ENCODE measurements at regions not wholly inside any gene's neighbourhood (a gene's known extent, or its start where the extent isn't known, plus 50 kb on each side); places are given as distances from the start of the nearest gene placed in this dataset.

DNA sequence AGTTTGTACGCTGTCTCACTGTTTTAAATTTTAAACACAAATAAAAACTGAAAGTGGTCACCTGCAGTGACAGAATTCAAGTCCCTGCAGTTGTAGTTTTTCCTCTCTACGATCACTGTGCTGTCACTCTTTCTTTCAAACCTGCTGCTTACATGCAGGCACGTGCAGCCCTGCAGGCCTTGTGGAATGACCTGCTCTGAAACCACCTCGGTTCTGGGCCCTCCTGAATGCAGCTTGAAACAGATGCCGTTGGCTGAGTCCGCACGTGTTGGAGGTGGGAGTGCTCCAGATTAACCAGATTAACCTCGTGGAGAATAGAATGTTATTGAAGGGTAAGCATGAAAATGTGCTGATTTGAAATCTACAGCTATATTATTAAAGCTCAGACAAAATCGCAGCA is 126.0 kb upstream of the ERCC6L2 start:
- ChIA-PET CTCF (no interaction called here), POLR2A (ENCODE audit: unreplicated experiment) (no interaction called here)
- Histone ChIP-seq H3F3A (ENCODE audit: low read length, unreplicated experiment) (no peaks in the 10 kb centered on the region), H3K4me3 (ENCODE audit: low read length) (no peak overlapping the region), H3K36me3 (ENCODE audit: low read depth, low read length) (no peaks in the 10 kb centered on the region), H3K27ac (ENCODE audit: low read length) (no peak overlapping the region), H3K9me3 (ENCODE audit: low read length) (no peaks in the 10 kb centered on the region), H4K20me1 (ENCODE audit: low read length) (no peaks in the 10 kb centered on the region), H2AFZ (ENCODE audit: low read length) (no peak overlapping the region), H3K9me2 (replicated peaks; ENCODE audit: low read length) (no peaks in the 10 kb centered on the region), H3K79me2 (ENCODE audit: low read length) (no peaks in the 10 kb centered on the region), H3K9ac (ENCODE audit: low read length) (no peak overlapping the region), H3K4me1 (ENCODE audit: insufficient read depth, low read length) (no peaks in the 10 kb centered on the region), H3K4me2 (ENCODE audit: low read length) (no peak overlapping the region), H3K27me3 (ENCODE audit: low read length) (no peaks in the 10 kb centered on the region)
- DNase-seq (no peak), ATAC-seq (no peak)
- intact Hi-C loops (cut with micrococcal nuclease), result loop anchor here (10.0 kb wide), 1 partner anchor 315 kb away; no protein-coding TSS in a partner anchor
- no TSS peak for BruUV-seq (replicated peaks)
- no peak for TF ChIP-seq EZH2 (IDR thresholded peaks at IDR 0.05; ENCODE audit: low read length, unreplicated experiment)

DNA sequence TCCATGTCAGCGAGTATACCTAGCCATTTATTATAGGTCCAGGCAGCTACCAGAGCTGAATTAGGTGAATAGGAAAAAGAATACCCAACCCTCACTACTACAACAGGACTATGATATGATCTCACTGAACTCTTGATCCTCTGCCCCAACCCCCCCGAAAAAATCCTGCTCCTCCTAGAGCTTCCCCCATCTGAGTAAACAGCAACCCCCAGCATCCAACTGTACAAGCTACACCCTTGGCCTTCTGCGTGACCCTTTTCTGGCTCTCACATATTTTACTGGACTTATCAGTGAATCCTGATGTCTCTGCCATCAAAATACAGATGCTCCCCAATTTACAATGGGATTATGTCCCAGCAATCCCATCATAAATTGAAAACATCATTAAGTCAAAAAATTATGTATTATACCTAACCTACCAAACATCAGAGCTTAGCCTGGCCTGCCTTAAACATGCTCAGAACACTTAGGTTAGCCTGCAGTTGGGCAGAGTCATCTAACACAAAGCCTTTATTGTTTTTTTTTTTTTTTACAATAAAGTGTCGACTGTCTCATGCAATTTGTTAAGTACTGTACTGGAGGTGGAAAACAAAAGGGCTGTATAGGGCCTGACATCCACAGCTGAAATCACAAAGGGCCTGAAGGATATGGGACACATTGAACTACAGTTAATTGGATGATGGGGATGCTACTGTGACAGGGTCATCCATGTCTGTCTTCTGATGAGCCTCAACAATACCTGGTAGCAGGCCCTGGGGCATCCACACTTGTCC is 128.9 kb upstream of the ERCC6L2 start:
- intact Hi-C loops (cut with micrococcal nuclease), result loop anchor here (10.0 kb wide), 1 partner anchor 318 kb away; no protein-coding TSS in a partner anchor
- Histone ChIP-seq H3K79me2 (ENCODE audit: low read length) (no peaks in the 10 kb centered on the region), H3K9ac (ENCODE audit: low read length) (no peak overlapping the region), H3K9me2 (replicated peaks; ENCODE audit: low read length) (no peaks in the 10 kb centered on the region), H4K20me1 (ENCODE audit: low read length) (no peaks in the 10 kb centered on the region), H3K4me2 (ENCODE audit: low read length) (no peak overlapping the region), H3K36me3 (ENCODE audit: low read depth, low read length) (no peaks in the 10 kb centered on the region), H3K9me3 (ENCODE audit: low read length) (no peaks in the 10 kb centered on the region), H3F3A (ENCODE audit: low read length, unreplicated experiment) (no peaks in the 10 kb centered on the region), H3K4me3 (ENCODE audit: low read length) (no peak overlapping the region), H3K27ac (ENCODE audit: low read length) (no peak overlapping the region), H2AFZ (ENCODE audit: low read length) (no peak overlapping the region), H3K4me1 (ENCODE audit: insufficient read depth, low read length) (no peaks in the 10 kb centered on the region), H3K27me3 (ENCODE audit: low read length) (no peaks in the 10 kb centered on the region)
- BruUV-seq (replicated peaks), result no TSS peak
- TF ChIP-seq EZH2 (IDR thresholded peaks at IDR 0.05; ENCODE audit: low read length, unreplicated experiment) (no peak), EZH2phosphoT487 (IDR thresholded peaks at IDR 0.05; ENCODE audit: borderline replicate concordance, low read length) (no peak)
- TF ChIP-seq, protein P1, sequence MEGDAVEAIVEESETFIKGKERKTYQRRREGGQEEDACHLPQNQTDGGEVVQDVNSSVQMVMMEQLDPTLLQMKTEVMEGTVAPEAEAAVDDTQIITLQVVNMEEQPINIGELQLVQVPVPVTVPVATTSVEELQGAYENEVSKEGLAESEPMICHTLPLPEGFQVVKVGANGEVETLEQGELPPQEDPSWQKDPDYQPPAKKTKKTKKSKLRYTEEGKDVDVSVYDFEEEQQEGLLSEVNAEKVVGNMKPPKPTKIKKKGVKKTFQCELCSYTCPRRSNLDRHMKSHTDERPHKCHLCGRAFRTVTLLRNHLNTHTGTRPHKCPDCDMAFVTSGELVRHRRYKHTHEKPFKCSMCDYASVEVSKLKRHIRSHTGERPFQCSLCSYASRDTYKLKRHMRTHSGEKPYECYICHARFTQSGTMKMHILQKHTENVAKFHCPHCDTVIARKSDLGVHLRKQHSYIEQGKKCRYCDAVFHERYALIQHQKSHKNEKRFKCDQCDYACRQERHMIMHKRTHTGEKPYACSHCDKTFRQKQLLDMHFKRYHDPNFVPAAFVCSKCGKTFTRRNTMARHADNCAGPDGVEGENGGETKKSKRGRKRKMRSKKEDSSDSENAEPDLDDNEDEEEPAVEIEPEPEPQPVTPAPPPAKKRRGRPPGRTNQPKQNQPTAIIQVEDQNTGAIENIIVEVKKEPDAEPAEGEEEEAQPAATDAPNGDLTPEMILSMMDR (conservative IDR thresholded peaks at IDR 0.05; ENCODE audit: low read depth, low read length), result no peak
- CTCF ChIA-PET, result no interaction called here
- DNase-seq (no peak), ATAC-seq (no peak)
- POLR2A ChIA-PET (ENCODE audit: unreplicated experiment), result no interaction called here

DNA sequence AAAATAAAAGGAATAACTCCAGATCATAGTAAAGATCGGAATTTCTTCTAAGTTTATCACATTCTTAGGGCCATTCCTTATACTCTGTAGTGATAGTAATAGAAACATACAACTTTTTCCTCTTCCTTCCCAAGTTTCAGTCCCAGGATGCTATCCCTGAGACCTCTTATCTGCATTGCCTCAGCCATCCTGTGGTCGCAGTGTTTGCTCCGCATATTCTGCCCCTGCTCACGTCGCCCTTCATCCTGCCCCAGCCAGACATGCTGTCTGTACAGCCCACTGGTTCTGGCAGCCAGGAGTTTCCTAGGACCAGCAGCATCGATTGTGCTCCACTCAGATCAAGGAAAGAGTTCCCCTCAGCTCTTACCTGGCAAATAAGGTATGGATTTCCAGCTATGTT is 132.7 kb upstream of the ERCC6L2 start:
- Histone ChIP-seq H3K27me3 (ENCODE audit: low read length) (no peaks in the 10 kb centered on the region), H3K4me1 (ENCODE audit: insufficient read depth, low read length) (no peaks in the 10 kb centered on the region), H4K20me1 (ENCODE audit: low read length) (no peaks in the 10 kb centered on the region), H3K36me3 (ENCODE audit: low read depth, low read length) (no peaks in the 10 kb centered on the region), H2AFZ (ENCODE audit: low read length) (no peak overlapping the region), H3F3A (ENCODE audit: low read length, unreplicated experiment) (no peaks in the 10 kb centered on the region), H3K9me2 (replicated peaks; ENCODE audit: low read length) (no peaks in the 10 kb centered on the region), H3K27ac (ENCODE audit: low read length) (no peak overlapping the region), H3K9ac (ENCODE audit: low read length) (no peak overlapping the region), H3K4me2 (ENCODE audit: low read length) (no peak overlapping the region), H3K4me3 (ENCODE audit: low read length) (no peak overlapping the region), H3K79me2 (ENCODE audit: low read length) (no peaks in the 10 kb centered on the region), H3K9me3 (ENCODE audit: low read length) (no peaks in the 10 kb centered on the region)
- ATAC-seq (no peak), DNase-seq (no peak)
- ChIA-PET CTCF (no interaction called here), POLR2A (ENCODE audit: unreplicated experiment) (no interaction called here)
- BruUV-seq (replicated peaks), result no TSS peak
- TF ChIP-seq EZH2phosphoT487 (IDR thresholded peaks at IDR 0.05; ENCODE audit: borderline replicate concordance, low read length), result no peak
- TF ChIP-seq, protein P1 (conservative IDR thresholded peaks at IDR 0.05; ENCODE audit: low read depth, low read length), result no peak
- no peak for TF ChIP-seq EZH2 (IDR thresholded peaks at IDR 0.05; ENCODE audit: low read length, unreplicated experiment)
- intact Hi-C loops (cut with micrococcal nuclease), result loop anchor here (10.0 kb wide), 1 partner anchor 322 kb away; no protein-coding TSS in a partner anchor

Data from PC-3 (cell line).